Fibroblast of mammary gland (primary cell): ENCODE measurements at regions not wholly inside any gene's neighbourhood (a gene's known extent, or its start where the extent isn't known, plus 50 kb on each side); places are given as distances from the start of the nearest gene placed in this dataset.

Experiments used
- DNase-seq: peaks from one replicate; pipeline ENCODE4 v3.0.0-alpha.2; 2010; ENCODE audit warnings: low read depth
- H3K4me3 ChIP-seq: 2 replicates; pipeline ENCODE4 v1.5.1; 2011; ENCODE audit warnings: low read depth, mild to moderate bottlenecking, low read length, moderate library complexity; ENCODE audit not compliant: control insufficient read depth
- CTCF ChIP-seq: conservative IDR thresholded peaks from 2 replicates; pipeline ENCODE4 v1.5.1; 2011; ENCODE audit warnings: low read depth, low read length, inconsistent platforms; ENCODE audit not compliant: control insufficient read depth, insufficient read depth

- H3K4me3 ChIP-seq: no peak overlapping the region
- TF ChIP-seq CTCF: no peak
Measured at GRCh38 chr2:224308272-224308911, 93.5 kb downstream of the FAM124B start.

GRCh38 chr2:224302952-224303351, 99.0 kb downstream of the FAM124B start:
- DNase-seq: no peak
- H3K4me3 ChIP-seq: no peak overlapping the region
- no peak for TF ChIP-seq CTCF

More at GRCh38 chr2:224308272-224308911, 93.5 kb downstream of the FAM124B start:
- DNase-seq: no peak

- no peak for TF ChIP-seq CTCF
- no peak overlapping the region for H3K4me3 ChIP-seq
- DNase-seq: no peak
Measured at GRCh38 chr2:224293976-224294375, 107.9 kb downstream of the FAM124B start.

GRCh38 chr2:224287531-224287930, 114.4 kb downstream of the FAM124B start:
- no peak for DNase-seq
- TF ChIP-seq CTCF: no peak
- H3K4me3 ChIP-seq: no peak overlapping the region

GRCh38 chr2:224286923-224287322, 115.0 kb downstream of the FAM124B start:
- DNase-seq: no peak
- TF ChIP-seq CTCF: no peak
- no peak overlapping the region for H3K4me3 ChIP-seq

GRCh38 chr2:224284134-224284946, 117.6 kb downstream of the FAM124B start:
- H3K4me3 ChIP-seq: no peak overlapping the region
- DNase-seq: peak; percentile 47
- TF ChIP-seq CTCF: peak; percentile 48
